Mesothelial cell of epicardium (in vitro differentiated cells): ENCODE measurements at regions not wholly inside any gene's neighbourhood (a gene's known extent, or its start where the extent isn't known, plus 50 kb on each side); places are given as distances from the start of the nearest gene placed in this dataset.

ENCODE experiments used
- DNase-seq, 2 experiments: peaks; one replicate each; pipeline ENCODE4 v3.0.0; 2021; ENCODE audit warnings: low spot score in 2 of 2; ENCODE audit not compliant: unreplicated experiment in 2 of 2
- H3K27ac Mint-ChIP-seq: 2 replicates; pipeline ENCODE4 v1.8.0; 2021; ENCODE audit warnings: mixed read lengths
- H3K27me3 Mint-ChIP-seq: 2 replicates; pipeline ENCODE4 v1.8.0; 2021; ENCODE audit warnings: low read depth, mixed read lengths
- H3K36me3 Mint-ChIP-seq: 2 replicates; pipeline ENCODE4 v1.8.0; 2021; ENCODE audit warnings: mixed read lengths
- H3K4me1 Mint-ChIP-seq: 2 replicates; pipeline ENCODE4 v1.8.0; 2021; ENCODE audit warnings: mixed read lengths
- H3K4me3 Mint-ChIP-seq: 2 replicates; pipeline ENCODE4 v1.8.0; 2021; ENCODE audit warnings: mild to moderate bottlenecking, moderate library complexity, mixed read lengths
- H3K9me3 Mint-ChIP-seq: 2 replicates; pipeline ENCODE4 v1.8.0; 2021; ENCODE audit warnings: mixed read lengths
- TF ChIP-seq, protein P1 (sequence below): fragments of 200-600 bp; sonication (generic); IDR thresholded peaks from one replicate; pipeline ENCODE4 v1.5.0; 2021; ENCODE audit warnings: antibody characterized with exemption; ENCODE audit not compliant: unreplicated experiment

DNA sequence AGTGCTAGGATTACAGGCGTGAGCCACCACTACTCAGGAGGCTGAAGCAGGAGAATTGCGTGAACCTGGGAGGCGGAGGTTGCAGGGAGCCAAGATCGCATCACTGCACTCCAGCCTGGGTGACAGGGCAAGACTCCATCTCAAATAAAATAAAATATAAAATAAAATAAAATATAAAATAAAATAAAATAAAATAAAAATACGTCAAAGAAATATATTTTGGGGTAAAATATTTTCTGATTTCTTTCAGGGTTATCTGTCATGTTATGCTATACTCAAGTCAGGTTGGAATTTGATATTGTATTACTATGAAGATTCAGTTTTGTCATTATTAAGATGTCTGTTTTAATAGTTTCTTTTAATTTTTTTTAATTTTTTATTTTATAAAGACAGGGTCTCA, 99.4 kb upstream of the GHITM start:
- no peak for DNase-seq
- peaks cover 6% of the 10 kb centered on the region for H3K9me3 Mint-ChIP-seq
- H3K36me3 Mint-ChIP-seq, result no peaks in the 10 kb centered on the region
- H3K4me1 Mint-ChIP-seq, result no peaks in the 10 kb centered on the region
- H3K4me3 Mint-ChIP-seq, result no peak overlapping the region
- H3K27me3 Mint-ChIP-seq, result peaks cover 8% of the 10 kb centered on the region
- no peak overlapping the region for H3K27ac Mint-ChIP-seq
- TF ChIP-seq, protein P1, sequence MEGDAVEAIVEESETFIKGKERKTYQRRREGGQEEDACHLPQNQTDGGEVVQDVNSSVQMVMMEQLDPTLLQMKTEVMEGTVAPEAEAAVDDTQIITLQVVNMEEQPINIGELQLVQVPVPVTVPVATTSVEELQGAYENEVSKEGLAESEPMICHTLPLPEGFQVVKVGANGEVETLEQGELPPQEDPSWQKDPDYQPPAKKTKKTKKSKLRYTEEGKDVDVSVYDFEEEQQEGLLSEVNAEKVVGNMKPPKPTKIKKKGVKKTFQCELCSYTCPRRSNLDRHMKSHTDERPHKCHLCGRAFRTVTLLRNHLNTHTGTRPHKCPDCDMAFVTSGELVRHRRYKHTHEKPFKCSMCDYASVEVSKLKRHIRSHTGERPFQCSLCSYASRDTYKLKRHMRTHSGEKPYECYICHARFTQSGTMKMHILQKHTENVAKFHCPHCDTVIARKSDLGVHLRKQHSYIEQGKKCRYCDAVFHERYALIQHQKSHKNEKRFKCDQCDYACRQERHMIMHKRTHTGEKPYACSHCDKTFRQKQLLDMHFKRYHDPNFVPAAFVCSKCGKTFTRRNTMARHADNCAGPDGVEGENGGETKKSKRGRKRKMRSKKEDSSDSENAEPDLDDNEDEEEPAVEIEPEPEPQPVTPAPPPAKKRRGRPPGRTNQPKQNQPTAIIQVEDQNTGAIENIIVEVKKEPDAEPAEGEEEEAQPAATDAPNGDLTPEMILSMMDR, result no peak

GRCh38 chr10:84047258-84048010, 91.9 kb upstream of the GHITM start:
- TF ChIP-seq, protein P1, result no peak
- Mint-ChIP-seq H3K4me3 (no peak overlapping the region), H3K36me3 (peaks cover 5% of the 10 kb centered on the region), H3K27me3 (no peaks in the 10 kb centered on the region), H3K27ac (no peak overlapping the region), H3K4me1 (peaks cover 15% of the 10 kb centered on the region), H3K9me3 (peaks cover 18% of the 10 kb centered on the region)
- DNase-seq, result no peak

- H3K4me1 Mint-ChIP-seq, result peaks cover 15% of the 10 kb centered on the region
- no peak overlapping the region for H3K27ac Mint-ChIP-seq
- TF ChIP-seq, protein P1, result no peak
- DNase-seq, result no peak
- no peaks in the 10 kb centered on the region for H3K27me3 Mint-ChIP-seq
- H3K4me3 Mint-ChIP-seq, result no peak overlapping the region
- H3K9me3 Mint-ChIP-seq, result peaks cover 18% of the 10 kb centered on the region
- H3K36me3 Mint-ChIP-seq, result peaks cover 5% of the 10 kb centered on the region
Measured at GRCh38 chr10:84049645-84050011, 89.7 kb upstream of the GHITM start.

- TF ChIP-seq, protein P1, result no peak
- H3K36me3 Mint-ChIP-seq, result peaks cover 5% of the 10 kb centered on the region
- H3K4me3 Mint-ChIP-seq, result no peak overlapping the region
- H3K9me3 Mint-ChIP-seq, result peaks cover 6% of the 10 kb centered on the region
- H3K27ac Mint-ChIP-seq, result no peak overlapping the region
- DNase-seq, result no peak
- H3K27me3 Mint-ChIP-seq, result no peaks in the 10 kb centered on the region
- H3K4me1 Mint-ChIP-seq, result peaks cover 28% of the 10 kb centered on the region
Measured at GRCh38 chr10:84053626-84054025, 85.7 kb upstream of the GHITM start.

- DNase-seq, result no peak
- Mint-ChIP-seq H3K27ac (no peak overlapping the region), H3K9me3 (peaks cover under 1% of the 10 kb centered on the region), H3K36me3 (no peaks in the 10 kb centered on the region), H3K27me3 (no peaks in the 10 kb centered on the region), H3K4me3 (no peak overlapping the region), H3K4me1 (peaks cover 28% of the 10 kb centered on the region)
- TF ChIP-seq, protein P1, result no peak
Measured at GRCh38 chr10:84054743-84055142, 84.6 kb upstream of the GHITM start.
